T-helper 1 cell treated with Interleukin-12 subunit alpha and Interleukin-12 subunit beta and Interleukin-4 antibody, amounts not matched to agents 30 ng/mL and 1 ng/mL, for 36 hours (primary cell): ENCODE measurements at regions not wholly inside any gene's neighbourhood (a gene's known extent, or its start where the extent isn't known, plus 50 kb on each side); places are given as distances from the start of the nearest gene placed in this dataset.

ENCODE experiments used
- intact Hi-C: fragments of 100-400 bp; cut with micrococcal nuclease; formaldehyde crosslinking; loops from one replicate; pipeline ENCODE4 v1.15.1; 2024

- intact Hi-C loops: loop anchor here (5.0 kb wide), 1 partner anchor 314 kb away; no protein-coding TSS in a partner anchor
These were observed 389.1 kb downstream of the ETS1 start for GRCh38 chr11:128198216-128198772.

GRCh38 chr11:128196235-128196634, 391.1 kb downstream of the ETS1 start:
- intact Hi-C loops: loop anchor here (5.0 kb wide), 1 partner anchor 316 kb away; no protein-coding TSS in a partner anchor

- intact Hi-C loops: loop anchor here (1.0 to 5.0 kb wide), 5 partner anchors 94 to 581 kb away; no protein-coding TSS in a partner anchor
These were observed 391.6 kb downstream of the ETS1 start for GRCh38 chr11:128195756-128196155.

GRCh38 chr11:128195057-128195751, 392.2 kb downstream of the ETS1 start:
- intact Hi-C loops: loop anchor here (1.0 to 5.0 kb wide), 5 partner anchors 94 to 581 kb away; no protein-coding TSS in a partner anchor

- intact Hi-C loops: no loop called here
These were observed 393.1 kb downstream of the ETS1 start for GRCh38 chr11:128194216-128194615.

- intact Hi-C loops: no loop called here
These were observed 393.7 kb downstream of the ETS1 start for GRCh38 chr11:128193615-128194014.

GRCh38 chr11:128190312-128190711, 397.0 kb downstream of the ETS1 start:
- intact Hi-C loops: no loop called here

GRCh38 chr11:128189823-128190222, 397.5 kb downstream of the ETS1 start:
- intact Hi-C loops: no loop called here

- intact Hi-C loops: no loop called here
These were observed 398.9 kb downstream of the ETS1 start for GRCh38 chr11:128188346-128189004.

- intact Hi-C loops: no loop called here
These were observed 399.5 kb downstream of the ETS1 start for GRCh38 chr11:128187835-128188234.

GRCh38 chr11:128187377-128187776, 400.0 kb downstream of the ETS1 start:
- intact Hi-C loops: no loop called here

- intact Hi-C loops: no loop called here
These were observed 402.4 kb downstream of the ETS1 start for GRCh38 chr11:128184981-128185380.

- intact Hi-C loops: no loop called here
These were observed 404.5 kb downstream of the ETS1 start for GRCh38 chr11:128182844-128183243.

- intact Hi-C loops: no loop called here
These were observed 405.4 kb downstream of the ETS1 start for GRCh38 chr11:128181984-128182383.

GRCh38 chr11:128181088-128181480, 406.3 kb downstream of the ETS1 start:
- intact Hi-C loops: no loop called here

- intact Hi-C loops: no loop called here
These were observed 406.8 kb downstream of the ETS1 start for GRCh38 chr11:128180441-128181087.

GRCh38 chr11:128179512-128179911, 407.8 kb downstream of the ETS1 start:
- intact Hi-C loops: no loop called here

GRCh38 chr11:128179039-128179438, 408.3 kb downstream of the ETS1 start:
- intact Hi-C loops: no loop called here

GRCh38 chr11:128174465-128175291, 412.7 kb downstream of the ETS1 start:
- intact Hi-C loops: loop anchor here (5.0 kb wide), 1 partner anchor 298 kb away; no protein-coding TSS in a partner anchor

- intact Hi-C loops: loop anchor here (1.0 to 5.0 kb wide), 13 partner anchors 15 to 784 kb away; no protein-coding TSS in a partner anchor
These were observed 415.1 kb downstream of the ETS1 start for GRCh38 chr11:128172046-128172878.
